OCI-LY7 (cell line): ENCODE measurements at regions not wholly inside any gene's neighbourhood (a gene's known extent, or its start where the extent isn't known, plus 50 kb on each side); places are given as distances from the start of the nearest gene placed in this dataset.
"Not testable (repeated sequence)": the region's sequence is repeated elsewhere in the genome, so short reads cannot be mapped to it uniquely, and the experiment has no call there.

Source experiments
- BruUV-seq: library from RNA; stranded (reverse); fragments of 400-500 nt; replicated peaks from 2 replicates; lab custom pipeline; 2021; lab: Mats Ljungman, UMichigan
- CTCF ChIA-PET: fragments of 300-600 bp; sonication (Branson Sonifier 250); formaldehyde crosslinking; loops from one replicate; lab custom pipeline; 2022; ENCODE audit warnings: antibody characterized with exemption; ENCODE audit not compliant: unreplicated experiment; lab: Charles Lee
- POLR2A ChIA-PET: fragments of 300-600 bp; sonication (Branson Sonifier 250); formaldehyde crosslinking; loops from one replicate; lab custom pipeline; 2022; ENCODE audit warnings: antibody characterized with exemption; lab: Charles Lee
- DNase-seq: peaks from one replicate; pipeline ENCODE4 v3.0.0-alpha.2; 2015; ENCODE audit warnings: low spot score
- H2AFZ ChIP-seq: fragments of 200-600 bp; sonication (generic), shearing (Covaris generic); 2 replicates; pipeline ENCODE4 v1.6.1; 2014; ENCODE audit warnings: mild to moderate bottlenecking, antibody characterized with exemption, low read length, moderate library complexity
- H3K27ac ChIP-seq: fragments of 200-600 bp; sonication (generic); 2 replicates; pipeline ENCODE4 v1.5.1; 2014; ENCODE audit warnings: mixed run types, low read depth, mild to moderate bottlenecking, moderate library complexity, low read length, inconsistent platforms; ENCODE audit not compliant: poor library complexity, severe bottlenecking
- H3K36me3 ChIP-seq: fragments of 200-600 bp; sonication (generic); 2 replicates; pipeline ENCODE4 v1.6.1; 2014; ENCODE audit warnings: mild to moderate bottlenecking, antibody characterized with exemption, low read length, moderate library complexity, mixed read lengths; ENCODE audit not compliant: insufficient read depth
- H3K4me1 ChIP-seq: fragments of 200-600 bp; sonication (generic); 2 replicates; pipeline ENCODE4 v1.5.1; 2014; ENCODE audit warnings: mild to moderate bottlenecking, low read length; ENCODE audit not compliant: insufficient read depth, poor library complexity, severe bottlenecking
- H3K4me2 ChIP-seq: fragments of 200-600 bp; sonication (generic); 2 replicates; pipeline ENCODE4 v1.6.1; 2014; ENCODE audit warnings: mild to moderate bottlenecking, low read length
- H3K4me3 ChIP-seq: fragments of 200-600 bp; sonication (generic); 2 replicates; pipeline ENCODE4 v1.5.1; 2014; ENCODE audit warnings: mild to moderate bottlenecking, low read depth, low read length; ENCODE audit not compliant: poor library complexity, severe bottlenecking
- H3K79me2 ChIP-seq: fragments of 200-600 bp; sonication (generic); 2 replicates; pipeline ENCODE4 v1.6.1; 2016; ENCODE audit warnings: low read depth, mild to moderate bottlenecking, low read length, moderate library complexity, mixed read lengths; ENCODE audit not compliant: insufficient read depth
- H3K9me2 ChIP-seq: fragments of 200-600 bp; sonication (generic); 2 replicates; pipeline ENCODE4 v1.6.1; 2016; ENCODE audit warnings: mild to moderate bottlenecking, low read length, mixed read lengths; ENCODE audit not compliant: insufficient read depth
- H3K9me3 ChIP-seq: fragments of 200-600 bp; sonication (generic); 2 replicates; pipeline ENCODE4 v1.6.1; 2014; ENCODE audit warnings: mild to moderate bottlenecking, mixed run types, low read length, mixed read lengths
- H4K20me1 ChIP-seq: fragments of 200-600 bp; sonication (generic); 2 replicates; pipeline ENCODE4 v1.6.1; 2014; ENCODE audit warnings: mild to moderate bottlenecking, antibody characterized with exemption, low read length, moderate library complexity, mixed read lengths; ENCODE audit not compliant: insufficient read depth
- CTCF ChIP-seq: fragments of 200-600 bp; sonication (generic); conservative IDR thresholded peaks from 2 replicates; pipeline ENCODE4 v1.5.1; 2014; ENCODE audit warnings: mild to moderate bottlenecking, antibody characterized with exemption, low read length, moderate library complexity, mixed read lengths
- EZH2phosphoT487 ChIP-seq: fragments of 200-600 bp; sonication (generic); IDR thresholded peaks from 2 replicates; pipeline ENCODE4 v1.6.1; 2018; ENCODE audit warnings: low read depth, borderline replicate concordance, mild to moderate bottlenecking, mixed run types, antibody characterized with exemption, low read length, moderate library complexity, mixed read lengths
- intact Hi-C: fragments of 100-400 bp; cut with micrococcal nuclease; formaldehyde crosslinking; loops from one replicate; pipeline ENCODE4 v1.10.0; 2022; ENCODE audit not compliant: unreplicated experiment

- H2AFZ ChIP-seq, result no peak overlapping the region
- peaks cover 65% of the 10 kb centered on the region for H3K36me3 ChIP-seq
- peaks cover 14% of the 10 kb centered on the region for H3K4me1 ChIP-seq
- ChIA-PET POLR2A (no interaction called here), CTCF (no interaction called here)
- BruUV-seq, result no TSS peak
- intact Hi-C loops, result loop anchor here (2.0 kb wide), 1 partner anchor 72 kb away; no protein-coding TSS in a partner anchor
- peak overlapping the region; percentile 17 for H3K27ac ChIP-seq
- H3K4me2 ChIP-seq, result no peak overlapping the region
- peaks cover 38% of the 10 kb centered on the region for H3K9me3 ChIP-seq
- DNase-seq, result no peak
- H3K79me2 ChIP-seq, result peaks cover 42% of the 10 kb centered on the region; the same call in 1 of the 2 replicates
- TF ChIP-seq CTCF (no peak), EZH2phosphoT487 (no peak)
- H3K4me3 ChIP-seq, result no peak overlapping the region
- no peaks in the 10 kb centered on the region for H4K20me1 ChIP-seq
- no peaks in the 10 kb centered on the region for H3K9me2 ChIP-seq
Observed at GRCh38 chr9:94464790-94465189, 90.1 kb upstream of the PCAT7 start.

GRCh38 chr9:94472063-94472462, 82.8 kb upstream of the PCAT7 start:
- peak; percentile 33 for DNase-seq
- intact Hi-C loops, BruUV-seq, H3K9me2 ChIP-seq, H4K20me1 ChIP-seq, H3K27ac ChIP-seq, H3K4me3 ChIP-seq, H2AFZ ChIP-seq, H3K4me2 ChIP-seq: not testable (repeated sequence)
- Histone ChIP-seq H3K9me3 (peaks cover 28% of the 10 kb centered on the region; the same call in 1 of the 2 replicates), H3K4me1 (peaks cover 29% of the 10 kb centered on the region), H3K36me3 (peaks cover 28% of the 10 kb centered on the region), H3K79me2 (peaks cover 45% of the 10 kb centered on the region)
- CTCF ChIA-PET, result interaction anchor here (0.7 kb wide), 1 partner anchor 127 kb away, joined by 4 read pairs; no protein-coding TSS in a partner anchor
- POLR2A ChIA-PET, result interaction anchor here (0.6 to 0.7 kb wide), 3 partner anchors 10 to 440 kb away, joined by 3 to 7 read pairs (median 4); no protein-coding TSS in a partner anchor

GRCh38 chr9:94472806-94473360, 82.0 kb upstream of the PCAT7 start:
- POLR2A ChIA-PET, result interaction anchor here (1.0 to 1.3 kb wide), 3 partner anchors 11 to 26 kb away, joined by 3 to 4 read pairs (median 3); no protein-coding TSS in a partner anchor
- H3K79me2 ChIP-seq, result peaks cover 53% of the 10 kb centered on the region
- 0 out of 2 replicates have a peak overlapping the region, but pooled peaks have one; percentile 30 for H3K4me2 ChIP-seq
- DNase-seq, result no peak
- intact Hi-C loops, result no loop called here
- H4K20me1 ChIP-seq, result no peaks in the 10 kb centered on the region
- no peak overlapping the region for H2AFZ ChIP-seq
- CTCF ChIA-PET, result interaction anchor here (0.7 kb wide), 1 partner anchor 128 kb away, joined by 4 read pairs; no protein-coding TSS in a partner anchor
- H3K9me2 ChIP-seq, result no peaks in the 10 kb centered on the region
- no peak for TF ChIP-seq CTCF
- no peak for TF ChIP-seq EZH2phosphoT487
- peaks cover 28% of the 10 kb centered on the region for H3K36me3 ChIP-seq
- peak overlapping the region; percentile 56 for H3K27ac ChIP-seq
- BruUV-seq, result no TSS peak
- peaks cover 28% of the 10 kb centered on the region; the same call in 1 of the 2 replicates for H3K9me3 ChIP-seq
- peaks cover 30% of the 10 kb centered on the region for H3K4me1 ChIP-seq
- H3K4me3 ChIP-seq, result no peak overlapping the region
